ENCODE measurements at regions not wholly inside any gene's neighbourhood (a gene's known extent, or its start where the extent isn't known, plus 50 kb on each side); places are given as distances from the start of the nearest gene placed in this dataset.

DNA sequence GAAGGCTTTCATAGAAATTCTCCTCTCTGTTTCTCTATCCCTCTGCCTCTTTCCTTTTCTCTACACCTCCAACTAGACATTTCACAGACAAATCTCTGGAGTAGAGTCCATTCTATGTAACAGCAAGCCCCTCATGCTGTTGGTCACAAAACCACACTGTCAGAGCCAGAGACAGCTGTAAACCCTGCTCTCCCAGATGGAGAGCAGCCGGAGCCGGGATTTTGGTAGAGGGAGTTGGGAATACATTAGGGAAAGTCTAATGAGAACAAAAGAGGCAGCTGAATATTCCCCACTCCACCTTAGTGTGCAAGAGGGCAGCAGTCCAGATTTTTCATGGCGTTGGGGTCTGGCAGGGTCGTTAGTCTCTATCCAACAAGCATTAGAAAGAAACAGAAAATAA lies 68.3 kb upstream of the EDN1 start:
- no peak for DNase-seq

DNA sequence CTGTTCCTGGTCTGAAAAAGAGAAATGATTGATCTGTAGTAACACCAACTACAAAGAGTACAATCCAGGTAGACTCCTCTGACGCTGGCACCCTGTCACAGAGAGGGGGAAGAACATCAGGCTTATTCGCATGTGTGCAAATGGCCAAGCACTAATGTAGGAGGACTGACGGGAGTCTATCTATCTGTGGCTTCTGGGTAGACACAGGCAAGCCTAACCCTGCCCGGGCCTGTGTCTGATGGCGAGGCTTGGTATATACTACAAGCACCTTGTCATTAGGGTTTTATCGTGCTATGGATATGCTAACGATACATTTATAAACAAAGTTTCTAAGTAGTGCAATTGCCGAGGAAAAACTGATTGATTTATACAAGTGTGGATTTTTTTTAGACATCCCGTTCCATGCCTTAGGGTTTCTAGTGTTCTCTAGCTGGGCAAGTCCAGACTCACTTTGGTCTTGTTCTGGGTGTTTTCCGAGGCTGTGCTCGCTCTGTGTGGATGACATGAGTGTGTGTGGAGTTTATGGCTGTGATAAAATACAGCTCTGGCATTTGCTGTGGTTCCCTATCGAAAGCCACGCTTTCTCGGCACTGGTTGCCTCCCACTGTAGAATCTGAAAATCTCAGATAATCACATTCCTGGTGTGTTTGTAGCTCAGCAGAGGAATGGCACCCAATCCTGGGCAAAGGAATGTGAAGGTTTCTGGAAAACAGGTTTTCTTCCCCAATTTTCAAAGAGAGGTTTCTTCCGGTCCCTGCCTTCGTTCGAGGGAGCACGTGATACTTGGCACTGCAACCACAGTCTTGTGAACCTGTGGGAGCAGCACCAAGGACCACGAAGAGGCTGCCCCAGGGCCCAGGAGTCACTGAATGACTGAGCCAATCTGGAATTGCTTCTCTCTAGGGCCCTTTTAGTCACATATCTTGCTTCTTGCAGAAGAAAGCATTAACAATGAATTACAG lies 67.5 kb upstream of the EDN1 start:
- DNase-seq: no peak

DNA sequence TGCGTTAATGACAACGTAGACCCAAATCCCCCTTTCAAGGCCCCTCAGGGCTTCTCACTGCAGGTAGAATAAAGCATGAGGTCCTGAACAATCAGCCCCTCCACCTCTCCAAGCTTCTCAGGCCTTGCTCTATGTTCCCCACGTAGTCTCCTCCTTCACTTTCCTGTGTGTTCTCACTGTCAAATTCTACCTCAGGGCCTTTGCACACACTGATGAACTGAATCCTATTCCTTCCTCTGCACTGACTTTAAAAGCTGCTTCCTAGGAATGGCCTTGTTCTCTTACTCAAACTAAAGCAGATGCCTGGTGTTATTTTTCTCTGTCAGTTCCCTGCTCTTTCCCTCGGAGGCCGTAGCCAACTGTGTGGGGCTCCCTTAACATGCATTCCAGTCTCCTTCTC lies 66.8 kb upstream of the EDN1 start:
- DNase-seq: no peak

DNA sequence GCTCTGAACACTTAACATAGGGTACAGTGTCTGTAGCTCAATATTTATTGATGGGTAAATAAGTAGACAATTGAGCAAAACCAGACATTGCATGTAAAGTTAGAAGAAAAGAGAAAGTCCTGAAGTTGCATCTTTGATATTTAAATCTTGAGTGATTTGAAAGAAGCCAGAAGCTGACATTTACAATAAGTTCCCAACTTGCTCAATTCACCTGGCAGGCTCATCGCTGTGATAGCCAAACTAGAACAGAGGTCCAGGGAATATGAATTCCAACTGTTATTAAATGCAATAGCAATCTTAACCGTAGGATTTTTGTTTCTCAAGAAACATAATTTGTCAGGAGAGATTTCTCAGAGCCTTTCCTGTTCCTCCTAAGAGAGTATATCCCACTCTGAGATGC lies 65.9 kb upstream of the EDN1 start:
- DNase-seq: no peak

DNA sequence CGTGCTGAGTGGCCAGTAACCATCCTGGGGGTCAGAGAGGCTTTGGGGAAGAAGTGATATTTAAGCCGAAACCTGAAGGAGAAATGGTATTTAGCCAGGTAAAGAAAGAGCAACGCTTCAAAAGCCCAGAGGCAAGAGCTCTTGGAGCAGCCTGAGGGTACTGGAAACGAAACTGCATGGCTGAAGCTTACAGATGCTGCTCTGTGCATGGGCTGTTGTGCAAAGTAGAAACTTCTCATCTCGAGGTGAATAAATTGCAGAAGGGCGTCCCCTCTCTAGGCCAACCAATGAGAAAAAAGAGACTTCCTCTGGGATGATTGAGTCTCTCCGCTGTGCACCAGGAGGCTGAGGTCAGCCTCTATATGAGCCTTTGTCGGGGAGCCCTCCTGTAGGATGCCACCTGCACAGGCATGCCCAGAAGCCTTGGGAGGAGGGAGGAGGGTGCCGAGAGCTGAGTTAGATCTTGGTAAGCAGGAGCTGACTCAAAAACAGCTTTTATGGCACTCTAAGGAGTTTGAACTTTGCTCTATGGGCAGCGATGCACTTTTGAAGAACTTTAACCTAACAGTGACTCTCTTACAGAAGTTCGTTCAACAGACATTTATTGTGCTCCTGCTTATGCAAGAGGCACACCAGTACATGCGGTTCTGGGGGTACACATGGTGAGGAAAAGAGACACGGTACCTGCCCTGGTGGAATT lies 61.6 kb upstream of the EDN1 start:
- DNase-seq: no peak

DNA sequence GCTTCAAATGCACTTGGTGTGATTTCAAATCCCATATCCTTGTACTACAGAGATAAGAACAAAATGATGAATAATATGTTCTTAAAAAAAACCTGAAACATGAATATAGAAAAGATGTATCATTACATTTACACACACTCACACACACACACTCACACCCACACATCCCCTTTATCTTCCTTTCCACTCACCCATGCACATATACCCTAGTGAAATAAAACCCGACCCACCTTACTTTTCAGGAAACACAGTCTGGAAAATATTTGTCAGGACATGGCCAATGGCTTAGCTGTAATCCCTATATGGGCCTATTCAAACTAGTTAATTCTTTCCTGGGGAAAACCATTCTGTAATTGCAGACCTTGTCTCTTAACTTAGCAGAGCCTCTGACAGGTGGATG lies 60.8 kb upstream of the EDN1 start:
- DNase-seq: no peak

DNA sequence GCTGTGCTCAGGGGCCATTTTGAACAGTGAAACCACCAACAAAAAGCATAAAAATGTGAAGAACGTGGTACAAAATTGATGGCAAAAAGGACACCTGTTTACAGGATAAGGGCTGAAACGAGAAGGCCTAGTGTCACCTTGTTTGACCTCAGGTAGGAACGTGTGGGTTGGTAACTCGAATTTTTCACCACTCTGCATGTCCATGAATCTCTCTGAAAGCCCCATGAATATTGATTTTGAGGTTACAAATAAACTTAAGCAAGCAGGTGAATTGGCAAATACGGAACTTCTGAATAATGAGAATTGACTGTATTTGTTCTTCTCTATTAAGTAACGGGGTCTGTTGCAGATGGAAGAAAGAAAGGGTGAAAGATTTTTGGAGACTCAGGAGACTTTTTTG lies 59.6 kb upstream of the EDN1 start:
- no peak for DNase-seq

DNA sequence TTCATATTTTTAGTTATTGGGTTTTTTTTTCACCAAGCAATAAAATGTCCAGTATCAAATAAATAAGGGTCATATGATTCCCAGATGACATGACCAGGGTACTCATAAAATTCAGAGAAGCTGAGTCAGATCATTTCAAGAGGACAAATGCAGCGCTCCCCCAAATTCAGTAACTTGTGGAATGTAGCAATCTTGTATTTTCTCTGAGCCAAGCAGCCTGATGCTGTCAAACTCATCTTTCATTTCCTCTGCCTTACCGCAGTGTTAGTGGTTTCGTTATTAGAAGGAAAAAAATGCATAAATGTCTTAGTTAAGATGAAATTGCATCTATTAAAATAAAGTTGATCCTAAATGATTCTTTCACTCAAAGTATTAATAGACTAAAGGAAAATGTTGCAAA lies 57.8 kb upstream of the EDN1 start:
- DNase-seq: peak in 1 of 6 experiments; percentile 3

DNA sequence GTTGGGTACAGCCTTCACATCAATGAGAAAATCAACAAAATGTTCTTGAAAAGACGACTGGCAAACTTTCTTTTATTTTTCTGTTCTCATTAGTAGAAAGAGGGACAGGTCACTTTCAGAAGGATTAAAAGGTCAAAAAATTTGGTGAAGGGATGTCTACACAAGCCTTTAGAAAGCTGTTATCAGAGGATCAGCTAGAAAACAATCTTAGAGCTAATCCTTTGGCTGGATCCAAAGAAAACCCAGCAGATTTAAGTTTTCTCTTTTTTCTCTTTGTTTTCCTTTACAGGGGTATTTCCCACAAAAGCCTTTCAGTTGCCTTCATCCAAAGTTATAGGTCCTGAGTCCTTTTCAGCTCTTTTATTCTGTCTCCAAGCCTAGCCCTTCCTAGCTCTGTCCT lies 57.3 kb upstream of the EDN1 start:
- no peak for DNase-seq

DNA sequence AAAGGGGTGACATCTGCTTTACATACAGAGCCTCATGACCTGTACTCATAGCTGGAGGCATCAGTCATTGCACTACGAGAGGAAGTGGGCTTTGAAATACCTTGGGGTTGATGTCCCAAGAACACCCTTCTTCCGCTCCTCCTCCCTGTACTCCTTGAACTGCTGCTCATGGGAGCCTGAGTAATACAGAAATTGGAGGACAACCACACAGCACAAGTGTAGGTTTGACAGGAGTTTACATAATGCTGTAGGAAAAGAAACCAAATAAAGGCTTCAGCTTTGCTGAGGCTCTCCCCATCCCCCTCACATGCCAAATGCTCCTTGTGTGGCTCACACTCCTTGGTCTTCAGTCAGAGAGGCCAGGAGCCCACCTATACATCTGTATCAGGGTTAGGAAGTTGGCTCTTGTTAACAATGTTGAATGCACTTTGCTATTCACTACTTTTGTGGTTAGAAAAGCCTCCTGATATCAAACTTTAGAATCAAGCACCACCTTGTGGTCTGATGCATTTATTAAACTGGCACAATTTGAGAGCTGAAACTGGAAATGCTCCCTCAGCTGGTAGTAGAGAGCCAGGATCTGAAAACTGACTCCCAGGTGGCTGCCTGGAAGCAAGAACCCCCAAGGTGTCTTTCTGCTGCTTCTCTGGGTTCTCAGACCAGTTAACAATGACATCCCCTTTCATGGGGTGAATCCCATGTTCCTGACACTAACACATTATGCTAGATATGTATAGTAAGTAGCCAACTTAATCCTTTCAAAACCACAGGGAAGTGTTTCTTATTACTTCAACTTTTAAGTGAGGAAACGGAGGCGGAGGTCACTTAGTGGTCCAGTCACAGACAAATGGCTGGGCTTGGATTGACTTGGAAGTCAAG lies 56.2 kb upstream of the EDN1 start:
- DNase-seq: peak in 5 of 6 experiments; percentile 9 to 75 (median 48)

DNA sequence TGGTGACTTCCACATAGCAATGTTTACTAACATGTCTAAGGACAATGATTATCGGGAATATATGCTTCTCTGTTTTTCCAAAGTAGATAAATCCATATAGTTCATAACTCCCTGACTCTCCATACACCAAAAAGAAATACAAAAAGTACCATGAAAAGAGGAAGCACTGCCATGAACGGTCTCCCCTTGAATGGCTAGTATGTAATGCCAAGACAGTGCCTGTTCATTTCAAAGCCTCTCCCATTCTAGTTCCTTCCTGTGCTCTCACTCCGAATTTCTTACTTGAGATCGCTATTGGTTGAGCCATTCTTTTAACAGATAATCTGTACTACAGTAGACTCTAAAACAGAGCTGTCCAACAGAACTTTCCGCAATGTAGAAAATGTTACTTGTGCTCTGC lies 54.8 kb upstream of the EDN1 start:
- DNase-seq: no peak

DNA sequence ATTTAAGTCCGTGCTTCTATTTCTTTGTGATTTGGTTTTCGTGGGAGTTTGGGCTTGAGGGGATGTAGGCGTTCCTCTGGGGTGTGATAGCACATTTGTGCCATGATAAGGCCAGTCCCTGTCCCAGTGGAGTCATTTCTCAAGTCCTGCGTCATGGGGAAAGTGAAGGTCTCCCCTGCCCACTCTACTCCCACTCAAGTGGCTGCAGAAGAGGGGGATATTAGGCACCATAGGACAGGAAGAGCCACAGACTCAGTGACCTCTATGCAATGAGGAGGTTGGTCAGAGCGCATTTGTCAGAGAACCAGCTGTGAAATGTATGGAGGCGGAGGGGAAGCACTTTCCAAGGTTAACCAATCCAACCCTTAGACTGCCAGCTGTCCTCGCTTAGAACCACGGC lies 51.9 kb upstream of the EDN1 start:
- DNase-seq: no peak

Measured in stimulated activated naive CD4-positive, alpha-beta T cell (primary cell).